Stimulated activated effector memory CD8-positive, alpha-beta T cell treated with anti-CD3 and anti-CD28 coated beads, Interleukin-12 subunit alpha, Interleukin-12 subunit beta, amount 100 ng/mL, for 72 hours (primary cell): ENCODE measurements at regions not wholly inside any gene's neighbourhood (a gene's known extent, or its start where the extent isn't known, plus 50 kb on each side); places are given as distances from the start of the nearest gene placed in this dataset.

Experiments
- ATAC-seq: fragments of 150-1000 bp; cut with Tn5 transposase; 2 replicates; pipeline ENCODE4 v1.10.0; 2021
- DNase-seq, 2 donors: peaks; one replicate each; pipeline ENCODE4 v3.0.0; 2021 to 2022; ENCODE audit warnings: low spot score in 2 of 2
- H3K27ac Mint-ChIP-seq: one replicate; pipeline ENCODE4 v1.8.0; 2022; ENCODE audit warnings: mild to moderate bottlenecking, mixed read lengths
- H3K36me3 Mint-ChIP-seq: one replicate; pipeline ENCODE4 v1.8.0; 2022; ENCODE audit warnings: mild to moderate bottlenecking, mixed read lengths
- H3K4me1 Mint-ChIP-seq: one replicate; pipeline ENCODE4 v1.8.0; 2022; ENCODE audit warnings: mixed read lengths
- H3K4me3 Mint-ChIP-seq: one replicate; pipeline ENCODE4 v1.8.0; 2022; ENCODE audit warnings: mild to moderate bottlenecking, mixed read lengths
- H3K9me3 Mint-ChIP-seq: one replicate; pipeline ENCODE4 v1.8.0; 2022; ENCODE audit warnings: mixed read lengths

DNA sequence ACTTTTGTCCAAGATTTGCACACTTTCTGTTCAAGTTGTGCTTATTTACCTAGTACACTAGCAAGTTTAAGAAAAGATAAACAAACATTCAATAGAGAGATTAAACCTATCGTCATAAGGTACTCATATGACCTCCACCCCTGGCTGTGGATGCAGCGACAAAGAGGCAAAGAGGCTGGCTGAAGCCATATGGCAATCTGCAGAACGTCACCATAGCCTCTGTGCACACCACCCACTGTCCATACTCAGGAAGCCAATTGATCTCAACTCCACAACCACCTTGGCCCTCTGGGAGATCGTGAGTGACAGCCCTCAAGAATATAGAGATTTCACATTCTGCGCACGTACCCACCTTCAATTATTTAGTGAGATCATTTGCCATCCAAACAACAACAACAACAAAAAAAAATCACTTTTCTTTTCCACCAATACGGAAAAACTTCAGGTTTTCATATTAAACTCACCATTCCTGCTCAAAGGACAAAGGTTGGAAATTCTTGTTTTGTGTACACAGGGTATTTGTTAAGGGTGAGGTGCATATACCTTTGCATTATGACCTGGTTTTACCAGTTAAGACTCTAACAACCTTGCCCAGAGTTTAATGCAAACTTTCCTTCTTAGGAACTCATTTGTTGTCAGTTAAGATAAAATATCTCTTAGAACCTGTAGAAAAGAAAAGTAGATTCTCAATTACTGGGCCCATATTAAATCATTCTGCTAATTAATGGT, 243.0 kb upstream of the FSTL5 start:
- no peak overlapping the region for H3K4me3 Mint-ChIP-seq

DNA sequence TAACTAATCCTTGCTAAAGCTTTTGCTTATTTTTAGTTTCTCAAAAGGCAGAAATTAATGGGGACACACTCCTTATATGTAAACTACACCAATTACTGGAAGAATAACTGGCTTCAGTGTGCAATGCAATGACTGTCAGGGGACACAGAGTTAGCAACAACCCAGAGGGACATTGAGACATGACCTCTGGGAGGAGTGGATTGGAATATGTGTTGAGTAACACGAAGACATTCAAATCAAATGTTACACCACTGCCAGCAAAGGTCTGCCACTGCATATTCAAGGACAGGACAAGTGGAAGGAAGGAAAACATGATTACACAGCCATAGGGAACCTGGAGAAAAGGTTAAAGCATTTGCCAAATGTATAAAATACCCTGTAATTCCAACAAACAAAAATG, 240.1 kb upstream of the FSTL5 start:
- ATAC-seq = no peak
- peaks cover 9% of the 10 kb centered on the region for H3K9me3 Mint-ChIP-seq
- H3K4me1 Mint-ChIP-seq = no peaks in the 10 kb centered on the region
- no peak overlapping the region for H3K27ac Mint-ChIP-seq
- no peaks in the 10 kb centered on the region for H3K36me3 Mint-ChIP-seq
- DNase-seq = no peak
- H3K4me3 Mint-ChIP-seq = no peak overlapping the region

More for the DNA sequence above, 243.0 kb upstream of the FSTL5 start:
- DNase-seq (no peak), ATAC-seq (no peak)
- Mint-ChIP-seq H3K36me3 (no peaks in the 10 kb centered on the region), H3K27ac (no peak overlapping the region), H3K4me1 (no peaks in the 10 kb centered on the region), H3K9me3 (peaks cover 9% of the 10 kb centered on the region)

DNA sequence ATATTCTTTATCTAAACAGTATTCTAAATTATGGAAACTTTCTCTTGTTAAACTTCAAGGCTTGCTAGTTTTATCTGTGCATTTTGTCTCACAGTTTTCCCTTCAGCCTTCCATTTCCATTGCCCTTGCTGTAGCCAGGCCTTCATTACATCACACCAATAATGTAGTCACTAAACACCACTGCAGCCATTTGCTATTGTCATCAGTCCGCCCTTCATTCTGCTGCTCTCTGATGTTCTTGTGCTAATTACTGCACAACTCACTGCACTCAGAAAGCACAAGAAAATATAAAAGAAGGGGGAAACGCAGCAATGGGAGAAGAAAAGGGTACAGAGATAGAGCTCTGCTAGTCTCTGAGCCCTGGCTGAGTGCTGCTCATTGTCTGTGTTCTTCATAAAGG, 239.6 kb upstream of the FSTL5 start:
- H3K4me1 Mint-ChIP-seq = no peaks in the 10 kb centered on the region
- DNase-seq = no peak
- H3K27ac Mint-ChIP-seq = no peak overlapping the region
- no peak overlapping the region for H3K4me3 Mint-ChIP-seq
- ATAC-seq = no peak
- H3K9me3 Mint-ChIP-seq = peaks cover 9% of the 10 kb centered on the region
- H3K36me3 Mint-ChIP-seq = no peaks in the 10 kb centered on the region

DNA sequence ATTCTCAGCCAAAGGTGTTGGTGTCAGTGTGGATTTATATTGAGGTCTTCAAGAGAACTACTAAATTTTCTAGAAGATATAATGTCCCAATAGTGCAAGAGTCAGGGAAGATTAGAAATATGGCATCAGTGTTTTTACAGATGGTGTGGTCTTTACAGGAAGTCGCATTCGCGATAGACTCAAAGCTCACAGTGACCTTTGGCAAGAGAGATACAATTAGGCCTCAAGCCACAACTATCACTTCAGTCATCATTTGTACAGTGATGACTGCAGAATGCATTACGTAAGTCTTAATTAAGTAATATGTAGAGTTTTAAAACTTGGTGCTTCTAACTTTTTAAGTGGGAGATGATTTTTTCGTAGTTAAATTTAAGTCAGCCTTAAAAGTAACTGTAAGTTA, 237.2 kb upstream of the FSTL5 start:
- ATAC-seq = no peak
- Mint-ChIP-seq H3K4me1 (no peaks in the 10 kb centered on the region), H3K36me3 (no peaks in the 10 kb centered on the region), H3K4me3 (no peak overlapping the region), H3K27ac (no peak overlapping the region), H3K9me3 (peaks cover 11% of the 10 kb centered on the region)
- DNase-seq = no peak

DNA sequence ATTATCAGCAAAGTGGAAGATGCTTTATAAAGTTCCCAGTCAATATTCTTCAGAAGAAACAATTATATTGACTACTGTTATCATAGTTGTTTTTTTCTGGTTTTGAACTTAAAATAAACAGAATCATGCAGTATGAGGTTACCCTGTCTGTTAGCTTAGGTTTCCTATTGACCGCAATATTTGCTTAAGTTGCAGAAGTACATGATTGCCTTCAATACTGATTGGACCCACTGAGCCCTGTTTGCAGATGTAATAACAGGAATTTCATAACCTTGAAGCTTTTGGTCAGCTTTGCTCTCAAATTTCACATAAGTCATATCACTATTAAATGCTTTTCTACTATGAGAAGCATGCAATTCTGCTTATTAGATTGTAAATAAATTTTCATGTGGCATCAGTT, 229.1 kb upstream of the FSTL5 start:
- DNase-seq (no peak), ATAC-seq (no peak)
- no peaks in the 10 kb centered on the region for H3K36me3 Mint-ChIP-seq
- H3K4me1 Mint-ChIP-seq = no peaks in the 10 kb centered on the region
- no peak overlapping the region for H3K27ac Mint-ChIP-seq
- H3K9me3 Mint-ChIP-seq = peaks cover 18% of the 10 kb centered on the region
- H3K4me3 Mint-ChIP-seq = no peak overlapping the region

DNA sequence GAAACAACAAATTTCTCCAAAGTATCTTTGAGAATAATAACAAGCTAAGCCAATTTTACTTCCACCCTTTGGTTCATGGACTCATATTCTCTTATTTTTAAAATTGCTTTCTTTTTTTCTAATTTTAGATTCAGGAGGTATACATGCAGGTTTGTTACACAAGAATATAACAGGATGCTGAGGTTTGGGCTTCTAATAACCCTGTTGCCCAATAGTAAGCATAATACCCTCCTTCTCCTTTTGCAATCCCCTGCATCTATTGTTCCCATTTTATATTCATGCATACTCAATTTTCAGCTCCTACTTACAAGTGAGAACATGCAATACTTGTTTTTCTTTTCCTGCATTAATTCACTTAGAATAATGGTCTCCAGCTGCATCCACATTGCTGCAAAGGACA, 202.3 kb upstream of the FSTL5 start:
- no peaks in the 10 kb centered on the region for H3K4me1 Mint-ChIP-seq
- no peak overlapping the region for H3K4me3 Mint-ChIP-seq
- H3K9me3 Mint-ChIP-seq = peaks cover 6% of the 10 kb centered on the region
- no peak overlapping the region for H3K27ac Mint-ChIP-seq
- no peaks in the 10 kb centered on the region for H3K36me3 Mint-ChIP-seq
- no peak for ATAC-seq
- no peak for DNase-seq

DNA sequence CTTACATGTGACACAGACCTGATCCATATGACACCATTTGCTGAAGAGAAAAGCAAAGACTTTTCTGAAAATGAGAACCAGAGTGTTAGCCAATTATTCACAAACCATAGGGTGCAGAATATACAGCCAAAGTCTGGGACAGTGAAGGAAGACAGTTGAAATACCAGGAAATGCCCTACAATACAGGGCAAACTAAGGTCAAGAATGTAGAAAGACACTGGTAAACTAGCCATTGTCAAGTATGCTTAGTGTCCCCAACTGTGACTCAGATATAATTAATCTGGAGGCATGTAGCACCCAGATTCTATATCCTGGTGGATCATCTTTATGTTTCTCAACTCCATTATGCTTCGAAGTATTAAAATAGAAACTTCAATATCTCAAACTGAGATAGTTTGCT, 200.9 kb upstream of the FSTL5 start:
- no peak for DNase-seq
- Mint-ChIP-seq H3K36me3 (no peaks in the 10 kb centered on the region), H3K27ac (no peak overlapping the region), H3K4me1 (no peaks in the 10 kb centered on the region), H3K4me3 (no peak overlapping the region), H3K9me3 (peaks cover 8% of the 10 kb centered on the region)
- ATAC-seq = no peak

DNA sequence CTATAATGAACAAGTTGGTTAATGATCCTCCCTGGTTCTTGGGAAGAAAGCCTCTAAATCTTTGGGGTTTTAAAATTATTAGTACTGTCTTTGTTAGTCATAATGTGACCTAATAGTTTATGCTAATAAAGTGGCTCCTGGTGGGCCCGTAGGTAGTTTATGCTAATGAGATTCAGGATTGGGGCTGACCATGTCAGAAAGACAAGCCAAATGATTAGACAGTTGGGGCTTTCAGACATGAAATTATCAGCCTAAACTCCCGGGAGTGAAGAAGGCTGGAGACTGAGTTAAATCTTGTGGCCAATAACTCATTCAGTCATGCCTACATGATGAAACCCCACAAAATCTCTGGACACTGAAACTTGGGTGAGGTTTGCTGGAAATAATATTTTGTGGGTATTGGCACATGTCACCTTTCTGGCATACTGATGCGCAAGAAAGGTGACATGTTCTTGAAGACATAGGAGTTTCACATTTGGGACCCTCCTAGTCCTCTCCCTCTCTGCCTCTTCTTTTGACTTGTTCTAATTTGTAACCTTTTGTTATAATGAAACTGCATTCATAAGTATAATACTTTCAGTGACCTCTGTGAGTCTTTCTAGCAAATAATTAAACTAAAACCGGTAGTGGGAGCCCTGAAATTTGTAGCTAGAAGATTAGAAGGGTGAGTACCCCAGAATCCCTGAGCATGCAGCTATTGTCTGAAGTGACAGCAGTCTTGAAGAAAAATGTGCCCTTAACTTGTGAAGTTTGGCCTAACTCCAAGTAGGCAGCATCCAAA, 196.8 kb upstream of the FSTL5 start:
- DNase-seq (no peak), ATAC-seq (no peak)
- H3K4me3 Mint-ChIP-seq = no peak overlapping the region
- H3K4me1 Mint-ChIP-seq = no peaks in the 10 kb centered on the region
- peaks cover 13% of the 10 kb centered on the region for H3K9me3 Mint-ChIP-seq
- H3K36me3 Mint-ChIP-seq = no peaks in the 10 kb centered on the region
- H3K27ac Mint-ChIP-seq = no peak overlapping the region

DNA sequence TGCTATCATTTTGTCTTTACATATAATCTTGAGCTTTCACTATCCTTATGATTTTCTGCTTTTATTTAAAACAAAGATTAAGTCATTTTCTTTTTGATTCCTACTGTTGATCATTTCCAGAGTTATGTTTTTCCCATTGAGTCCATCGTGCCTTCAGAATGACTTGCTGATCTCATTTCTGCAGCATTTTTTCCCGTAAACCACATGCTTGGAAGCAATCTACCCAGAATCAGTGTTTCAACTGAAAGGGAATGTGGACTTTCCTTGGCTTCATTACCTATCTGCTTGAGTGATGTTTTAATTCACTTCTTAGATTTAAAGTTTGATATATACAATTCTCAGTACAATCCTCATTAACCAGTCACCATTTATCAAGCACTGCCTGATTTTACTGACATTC, 192.4 kb upstream of the FSTL5 start:
- ATAC-seq = no peak
- H3K27ac Mint-ChIP-seq = no peak overlapping the region
- DNase-seq = no peak
- no peak overlapping the region for H3K4me3 Mint-ChIP-seq
- no peaks in the 10 kb centered on the region for H3K36me3 Mint-ChIP-seq
- peaks cover 7% of the 10 kb centered on the region for H3K9me3 Mint-ChIP-seq
- no peaks in the 10 kb centered on the region for H3K4me1 Mint-ChIP-seq

DNA sequence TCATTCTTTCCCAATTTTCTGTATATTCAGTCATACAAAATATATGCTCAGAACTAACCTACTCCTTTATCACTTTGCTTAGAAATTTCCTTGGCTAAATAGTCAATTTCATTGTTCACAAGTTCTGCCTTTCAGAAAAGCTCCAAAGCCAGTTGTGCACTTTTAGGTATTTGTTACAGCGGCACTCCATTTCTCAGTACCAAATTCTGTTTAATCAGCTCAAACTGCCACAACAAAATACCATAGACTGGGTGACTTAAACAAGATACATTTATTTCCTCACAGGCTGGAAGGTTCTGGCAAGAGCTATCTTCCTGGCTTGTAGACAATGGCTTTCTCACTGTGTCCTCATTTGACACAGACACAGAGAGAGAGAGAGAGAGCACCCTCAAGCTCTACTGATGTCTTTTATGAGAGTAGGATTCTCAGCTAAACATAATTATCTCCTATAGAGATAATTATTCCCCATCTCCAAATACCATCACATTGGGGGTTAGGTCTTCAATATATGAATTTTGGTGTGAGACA, 188.8 kb upstream of the FSTL5 start:
- Mint-ChIP-seq H3K27ac (no peak overlapping the region), H3K9me3 (peaks cover 5% of the 10 kb centered on the region), H3K4me1 (no peaks in the 10 kb centered on the region), H3K4me3 (no peak overlapping the region), H3K36me3 (no peaks in the 10 kb centered on the region)
- ATAC-seq = no peak
- no peak for DNase-seq

DNA sequence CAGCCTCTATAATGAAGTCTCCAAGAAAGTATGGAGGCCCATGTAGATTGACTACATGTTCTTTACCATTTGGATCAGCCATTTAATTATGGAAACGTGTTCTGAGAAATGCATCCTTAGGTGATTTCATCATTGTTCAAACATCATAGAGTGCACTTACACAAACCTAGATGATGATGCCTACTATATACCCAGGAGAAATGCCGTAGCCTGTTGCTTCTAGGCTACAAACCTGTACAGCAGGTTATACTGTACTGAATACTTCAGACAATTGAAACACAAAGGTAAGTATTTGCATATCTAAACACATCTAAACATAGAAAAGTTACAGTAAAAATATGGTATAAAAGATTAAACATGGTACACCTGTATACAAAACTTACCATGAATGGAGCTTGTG, 186.5 kb upstream of the FSTL5 start:
- Mint-ChIP-seq H3K4me1 (no peaks in the 10 kb centered on the region), H3K27ac (no peak overlapping the region), H3K4me3 (no peak overlapping the region), H3K36me3 (no peaks in the 10 kb centered on the region), H3K9me3 (peaks cover 2% of the 10 kb centered on the region)
- no peak for DNase-seq
- ATAC-seq = no peak

DNA sequence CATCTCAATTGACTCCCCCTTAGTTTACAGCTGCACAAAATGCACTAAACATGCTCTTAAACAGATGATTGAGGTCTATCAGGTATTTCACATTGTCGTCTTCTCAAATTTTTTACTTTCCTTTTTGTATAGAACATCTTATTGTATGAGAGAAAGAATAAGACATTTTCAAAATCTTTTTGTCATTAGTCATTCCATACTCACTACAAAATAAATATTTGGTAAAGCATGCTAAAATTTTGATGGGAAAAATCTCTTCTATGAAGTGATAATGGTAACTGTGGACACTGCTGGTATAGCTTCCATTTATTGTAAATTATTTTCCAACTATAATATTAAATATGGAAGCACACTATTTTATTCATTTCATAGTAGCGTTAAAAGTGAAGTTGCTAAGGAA, 185.6 kb upstream of the FSTL5 start:
- H3K36me3 Mint-ChIP-seq = no peaks in the 10 kb centered on the region
- peaks cover 2% of the 10 kb centered on the region for H3K9me3 Mint-ChIP-seq
- H3K4me3 Mint-ChIP-seq = no peak overlapping the region

DNA sequence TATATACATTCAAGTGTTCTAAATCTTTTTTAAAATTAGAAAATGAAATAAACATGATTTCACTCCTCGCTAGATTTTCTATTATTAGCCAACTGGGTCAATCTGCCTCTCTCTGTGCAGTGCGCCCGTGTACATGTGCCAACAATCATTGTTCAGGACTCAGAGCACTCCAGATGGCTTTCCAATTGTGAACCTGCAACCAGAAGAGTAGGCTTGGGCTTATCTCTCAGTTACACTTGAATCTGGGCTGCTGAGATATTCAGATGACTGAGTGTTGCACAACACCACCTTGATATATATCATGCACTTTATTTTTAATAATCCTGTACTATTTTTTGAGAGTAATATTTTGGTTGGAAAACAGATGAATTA, 184.0 kb upstream of the FSTL5 start:
- Mint-ChIP-seq H3K4me1 (no peaks in the 10 kb centered on the region), H3K36me3 (no peaks in the 10 kb centered on the region), H3K27ac (no peak overlapping the region), H3K4me3 (no peak overlapping the region), H3K9me3 (peaks cover 3% of the 10 kb centered on the region)
- ATAC-seq (no peak), DNase-seq (no peak)

More for the DNA sequence above, 185.6 kb upstream of the FSTL5 start:
- Mint-ChIP-seq H3K27ac (no peak overlapping the region), H3K4me1 (no peaks in the 10 kb centered on the region)
- ATAC-seq (no peak), DNase-seq (no peak)

DNA sequence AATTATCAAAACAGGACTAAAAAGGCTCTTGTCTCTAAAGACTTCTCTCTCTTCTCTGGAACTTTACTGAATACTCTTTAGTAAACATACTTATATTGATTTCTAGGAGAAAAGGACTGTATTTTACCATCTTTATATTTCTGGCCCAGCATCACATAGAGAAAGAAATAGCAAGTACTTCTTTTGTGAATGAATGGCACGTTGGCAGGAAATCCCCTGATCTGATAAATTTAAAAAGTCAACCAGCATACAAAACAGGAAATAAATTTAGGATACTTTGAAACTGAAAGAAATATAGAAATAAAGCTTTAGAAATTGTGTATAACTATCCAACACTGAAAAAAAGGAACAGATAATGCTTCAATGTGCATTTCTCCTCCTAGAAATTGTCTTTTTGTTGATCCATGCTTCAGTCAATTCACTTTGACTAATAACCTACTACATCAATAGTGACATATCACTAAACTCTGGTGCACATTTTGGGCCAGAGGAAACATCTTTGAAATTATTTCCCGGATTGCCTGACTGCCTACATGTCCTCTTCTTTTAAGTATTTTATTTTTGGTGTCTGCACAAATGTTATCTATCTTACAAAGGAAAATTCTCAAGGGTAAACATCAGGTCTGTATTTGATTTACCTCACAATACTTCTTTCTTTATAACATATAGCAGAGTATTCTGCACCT, 183.5 kb upstream of the FSTL5 start:
- Mint-ChIP-seq H3K4me1 (no peaks in the 10 kb centered on the region), H3K9me3 (peaks cover 6% of the 10 kb centered on the region), H3K27ac (no peak overlapping the region), H3K4me3 (no peak overlapping the region), H3K36me3 (no peaks in the 10 kb centered on the region)
- DNase-seq (no peak), ATAC-seq (no peak)

DNA sequence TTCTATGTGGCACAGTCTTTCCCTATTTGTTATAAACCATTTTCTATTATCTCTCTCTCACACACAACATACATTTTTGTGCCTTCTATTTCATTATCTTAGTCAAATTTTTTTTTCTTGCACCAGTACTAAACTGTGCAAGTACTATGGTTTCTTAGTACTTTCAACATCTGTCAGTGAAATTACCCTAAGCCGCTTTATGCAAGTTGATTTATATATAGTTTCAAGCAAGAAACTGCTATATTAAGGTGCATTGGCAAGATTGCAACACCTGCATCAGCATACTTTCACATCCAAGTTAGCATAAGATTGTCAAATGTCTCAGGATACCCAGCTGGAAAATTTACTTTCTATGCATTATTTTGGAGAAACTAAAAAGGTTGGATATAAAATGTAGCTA, 180.2 kb upstream of the FSTL5 start:
- Mint-ChIP-seq H3K27ac (no peak overlapping the region), H3K9me3 (peaks cover 7% of the 10 kb centered on the region), H3K36me3 (no peaks in the 10 kb centered on the region), H3K4me1 (no peaks in the 10 kb centered on the region), H3K4me3 (no peak overlapping the region)
- ATAC-seq (no peak), DNase-seq (no peak)

DNA sequence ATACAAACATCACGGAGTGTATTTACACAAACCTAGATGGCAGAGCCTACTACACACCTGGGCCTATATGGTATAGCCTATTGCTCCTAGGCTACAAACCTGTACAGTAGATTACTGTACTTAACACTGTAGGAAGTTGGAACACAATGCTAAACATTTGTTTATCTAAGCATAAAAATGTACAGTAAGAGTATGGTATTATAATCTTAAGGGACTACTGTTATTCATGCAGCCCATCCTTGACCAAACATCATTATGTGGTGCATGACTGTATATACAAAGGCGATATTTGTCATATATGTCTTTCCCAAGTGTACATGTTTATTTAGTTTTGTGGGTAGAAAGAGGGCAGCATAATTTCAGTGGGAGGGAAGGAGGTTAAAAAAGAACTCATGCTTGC, 177.7 kb upstream of the FSTL5 start:
- no peaks in the 10 kb centered on the region for H3K4me1 Mint-ChIP-seq
- ATAC-seq (no peak), DNase-seq (no peak)

More for the DNA sequence above, 177.7 kb upstream of the FSTL5 start:
- Mint-ChIP-seq H3K27ac (no peak overlapping the region), H3K9me3 (peaks cover 11% of the 10 kb centered on the region), H3K36me3 (no peaks in the 10 kb centered on the region), H3K4me3 (no peak overlapping the region)
